ENCODE measurements at regions not wholly inside any gene's neighbourhood (a gene's known extent, or its start where the extent isn't known, plus 50 kb on each side); places are given as distances from the start of the nearest gene placed in this dataset.

DNA sequence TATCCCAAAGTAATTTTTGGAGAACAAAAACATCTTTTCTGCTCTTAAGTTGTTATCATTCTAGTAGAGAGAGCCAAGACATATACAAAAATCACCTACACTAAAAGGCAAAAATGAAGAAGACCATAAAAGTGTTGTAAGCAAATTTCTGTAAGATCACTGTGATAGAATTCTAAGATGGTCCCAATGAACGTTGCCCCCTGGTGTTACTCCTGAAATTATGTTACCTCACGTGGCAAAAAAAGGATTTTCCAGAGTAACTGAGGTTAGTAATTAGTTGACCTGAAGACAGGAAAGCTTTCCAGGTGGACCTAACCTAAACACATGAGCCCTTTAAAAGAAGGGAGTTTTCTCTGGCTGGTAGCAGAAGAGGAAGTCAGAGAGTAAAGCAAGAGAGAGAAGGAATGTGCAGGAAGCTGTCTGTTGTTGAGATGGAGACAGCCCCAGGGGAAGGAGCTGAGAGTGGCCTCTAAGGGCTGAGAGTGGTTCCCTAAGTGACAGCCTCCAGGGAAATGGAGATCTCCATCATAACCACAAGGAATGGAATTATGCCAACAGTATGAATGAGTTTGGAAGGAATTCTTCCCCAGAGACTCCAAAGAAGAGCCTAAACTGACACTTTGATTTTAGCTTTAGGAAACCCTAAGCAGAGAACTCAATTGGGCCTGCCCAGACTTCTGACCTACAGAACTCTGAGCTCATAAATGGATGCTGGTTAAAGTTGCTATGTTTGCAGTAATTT lies 205.9 kb downstream of the CD47 start:
- no peak for TF ChIP-seq CTCF (IDR thresholded peaks at IDR 0.05)
- TF ChIP-seq EP300 (IDR thresholded peaks at IDR 0.05), result no peak
